ENCODE measurements at regions not wholly inside any gene's neighbourhood (a gene's known extent, or its start where the extent isn't known, plus 50 kb on each side); places are given as distances from the start of the nearest gene placed in this dataset.

DNA sequence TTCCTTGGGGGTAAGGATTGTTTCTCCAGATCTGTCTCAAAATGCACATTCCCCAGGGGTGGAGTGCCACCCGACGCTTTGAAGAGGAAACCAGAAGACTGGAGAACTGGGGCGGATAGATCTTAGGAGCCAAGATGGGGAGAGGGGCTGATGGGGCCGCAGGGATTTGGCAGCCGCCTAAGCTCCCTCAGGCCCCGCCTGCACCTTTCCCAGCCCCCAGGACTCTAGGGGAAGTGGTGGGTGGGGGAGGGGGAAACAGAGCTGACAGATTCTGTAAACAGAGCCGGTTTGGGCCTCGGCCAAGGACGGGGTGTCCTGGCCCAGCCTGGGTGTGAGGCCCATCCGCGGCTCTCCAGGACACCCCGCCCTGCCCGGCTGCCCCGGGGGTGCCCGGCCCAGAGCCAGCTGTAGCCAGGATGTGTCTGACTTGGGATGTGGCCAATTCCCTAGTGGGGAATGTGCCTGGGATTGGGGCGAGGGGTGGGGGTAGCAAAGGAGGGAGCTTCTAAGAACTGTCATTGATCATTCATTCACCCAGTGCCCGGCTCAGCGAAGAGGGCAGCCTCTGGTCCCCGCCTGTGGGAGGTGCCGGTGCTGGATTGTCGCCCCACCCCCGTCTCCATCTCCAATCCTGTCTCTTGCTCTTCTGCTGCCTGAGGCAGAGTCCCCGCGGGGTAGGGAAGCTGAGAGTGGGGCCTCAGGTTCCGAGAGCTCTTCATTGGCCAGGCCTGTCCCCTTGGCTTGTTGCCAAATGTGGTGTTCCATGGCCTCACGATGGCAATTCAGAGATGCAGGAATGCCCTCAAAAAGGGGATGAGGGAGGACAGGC, 54.8 kb upstream of the CDKN2AIPNL start (continued):
- TF ChIP-seq BCL6 (CRISPR knock-in tag; IDR thresholded peaks at IDR 0.05), result no peak
- no peak for TF ChIP-seq ZNF778 (CRISPR knock-in tag; IDR thresholded peaks at IDR 0.05)
- peak; percentile 34 for TF ChIP-seq PHF8 (IDR thresholded peaks at IDR 0.05; ENCODE audit: borderline replicate concordance, low read length)
- TF ChIP-seq GATAD2A (IDR thresholded peaks at IDR 0.05), result 0 out of 2 replicates have a peak, but pooled peaks have one; percentile 43
- TF ChIP-seq ZBTB1 (CRISPR knock-in tag; IDR thresholded peaks at IDR 0.05; ENCODE audit: borderline replicate concordance, low read depth), result no peak
- TF ChIP-seq HCFC1 (IDR thresholded peaks at IDR 0.05; ENCODE audit: low read depth, low read length), result no peak
- peak; percentile 57 for TF ChIP-seq EP400 (IDR thresholded peaks at IDR 0.05)
- TF ChIP-seq, protein P1, sequence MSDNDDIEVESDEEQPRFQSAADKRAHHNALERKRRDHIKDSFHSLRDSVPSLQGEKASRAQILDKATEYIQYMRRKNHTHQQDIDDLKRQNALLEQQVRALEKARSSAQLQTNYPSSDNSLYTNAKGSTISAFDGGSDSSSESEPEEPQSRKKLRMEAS (CRISPR knock-in tag; IDR thresholded peaks at IDR 0.05), result no peak
- peak; percentile 44; the same call in 1 of the 2 replicates for TF ChIP-seq GABPA (tag; conservative IDR thresholded peaks at IDR 0.05; ENCODE audit: low read depth)
- TF ChIP-seq IFI16 (CRISPR knock-in tag; IDR thresholded peaks at IDR 0.05), result no peak
- no peak for TF ChIP-seq HDAC3 (IDR thresholded peaks at IDR 0.05; ENCODE audit: borderline replicate concordance, partially characterized antibody)
- TF ChIP-seq ZNF431 (CRISPR knock-in tag; IDR thresholded peaks at IDR 0.05), result peak; percentile 39; the same call in 1 of the 2 replicates
- no peak for TF ChIP-seq GTF2F1 (IDR thresholded peaks at IDR 0.05; ENCODE audit: low read depth, low read length)
- no peak for TF ChIP-seq PCBP2 (IDR thresholded peaks at IDR 0.05; ENCODE audit: low read depth, low read length, poor library complexity, severe bottlenecking)
- no peak for TF ChIP-seq TCF3 (CRISPR knock-in tag; IDR thresholded peaks at IDR 0.05)
- TF ChIP-seq ZKSCAN3 (CRISPR knock-in tag; IDR thresholded peaks at IDR 0.05), result no peak
- TF ChIP-seq HNRNPH1 (optimal IDR thresholded peaks at IDR 0.05; ENCODE audit: low read depth, low read length), result no peak
- TF ChIP-seq HNRNPUL1 (IDR thresholded peaks at IDR 0.05; ENCODE audit: low read length), result no peak
- TF ChIP-seq NCOA6 (IDR thresholded peaks at IDR 0.05), result 0 out of 2 replicates have a peak, but pooled peaks have one; percentile 23
- TF ChIP-seq JUND (IDR thresholded peaks at IDR 0.05; ENCODE audit: borderline replicate concordance, low read depth, low read length), result peak; percentile 52; the same call in 1 of the 2 replicates
- TF ChIP-seq JUND (tag; IDR thresholded peaks at IDR 0.05; ENCODE audit: borderline replicate concordance, low read depth, low read length), result no peak
- no peak for TF ChIP-seq ZNF75A (CRISPR knock-in tag; IDR thresholded peaks at IDR 0.05)
- TF ChIP-seq ZKSCAN1 (IDR thresholded peaks at IDR 0.05; ENCODE audit: low read depth, low read length), result no peak

All from K562 (cell line).